ENCODE measurements at regions not wholly inside any gene's neighbourhood (a gene's known extent, or its start where the extent isn't known, plus 50 kb on each side); places are given as distances from the start of the nearest gene placed in this dataset.

DNA sequence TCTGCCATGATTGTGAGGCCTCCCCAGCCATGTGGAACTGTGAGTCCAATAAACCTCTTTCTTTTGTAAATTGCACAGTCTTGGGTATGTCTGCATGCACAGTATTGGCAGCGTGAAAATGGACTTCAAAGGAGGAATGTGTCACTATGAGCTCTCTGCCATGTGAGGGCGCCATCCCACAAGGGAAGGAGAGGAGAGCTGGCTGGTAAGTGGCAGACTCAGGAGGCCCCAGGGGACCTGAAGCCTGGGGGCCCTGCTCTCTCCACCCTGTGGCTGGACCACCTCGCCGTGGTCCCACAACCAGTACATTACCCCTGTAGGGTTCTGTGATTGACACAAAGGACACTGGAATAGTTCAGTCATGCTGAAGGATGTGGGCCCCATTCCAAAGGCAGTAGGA, 122.1 kb downstream of the RPIA start:
- TF ChIP-seq, protein P1, sequence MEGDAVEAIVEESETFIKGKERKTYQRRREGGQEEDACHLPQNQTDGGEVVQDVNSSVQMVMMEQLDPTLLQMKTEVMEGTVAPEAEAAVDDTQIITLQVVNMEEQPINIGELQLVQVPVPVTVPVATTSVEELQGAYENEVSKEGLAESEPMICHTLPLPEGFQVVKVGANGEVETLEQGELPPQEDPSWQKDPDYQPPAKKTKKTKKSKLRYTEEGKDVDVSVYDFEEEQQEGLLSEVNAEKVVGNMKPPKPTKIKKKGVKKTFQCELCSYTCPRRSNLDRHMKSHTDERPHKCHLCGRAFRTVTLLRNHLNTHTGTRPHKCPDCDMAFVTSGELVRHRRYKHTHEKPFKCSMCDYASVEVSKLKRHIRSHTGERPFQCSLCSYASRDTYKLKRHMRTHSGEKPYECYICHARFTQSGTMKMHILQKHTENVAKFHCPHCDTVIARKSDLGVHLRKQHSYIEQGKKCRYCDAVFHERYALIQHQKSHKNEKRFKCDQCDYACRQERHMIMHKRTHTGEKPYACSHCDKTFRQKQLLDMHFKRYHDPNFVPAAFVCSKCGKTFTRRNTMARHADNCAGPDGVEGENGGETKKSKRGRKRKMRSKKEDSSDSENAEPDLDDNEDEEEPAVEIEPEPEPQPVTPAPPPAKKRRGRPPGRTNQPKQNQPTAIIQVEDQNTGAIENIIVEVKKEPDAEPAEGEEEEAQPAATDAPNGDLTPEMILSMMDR (IDR thresholded peaks at IDR 0.05) = no peak
- TF ChIP-seq POLR2A (IDR thresholded peaks at IDR 0.05) = no peak
